ENCODE measurements at regions not wholly inside any gene's neighbourhood (a gene's known extent, or its start where the extent isn't known, plus 50 kb on each side); places are given as distances from the start of the nearest gene placed in this dataset.
"Not testable (repeated sequence)": the region's sequence is repeated elsewhere in the genome, so short reads cannot be mapped to it uniquely, and the experiment has no call there.

GRCh38 chr2:48096765-48097164 is 190.5 kb upstream of the FBXO11 start:
- TF ChIP-seq SP1 (IDR thresholded peaks at IDR 0.05; ENCODE audit: low read depth); CTCF (IDR thresholded peaks at IDR 0.05 in 2 of 3, conservative IDR thresholded peaks at IDR 0.05 in 1 of 3; ENCODE audit: borderline replicate concordance in 1 of 3, insufficient read depth in 1 of 3, low read depth in 2 of 3, low read length in 2 of 3); ATF3 (IDR thresholded peaks at IDR 0.05); ELF1 (IDR thresholded peaks at IDR 0.05; ENCODE audit: borderline replicate concordance, low read depth); POLR2AphosphoS5 (IDR thresholded peaks at IDR 0.05; ENCODE audit: low read depth, low read length); REST (IDR thresholded peaks at IDR 0.05; ENCODE audit: low read depth); EZH2 (IDR thresholded peaks at IDR 0.05); POLR2A (IDR thresholded peaks at IDR 0.05; ENCODE audit: borderline replicate concordance, extremely low read depth, insufficient read depth, insufficient read length); EZH2phosphoT487 (IDR thresholded peaks at IDR 0.05; ENCODE audit: borderline replicate concordance); CEBPB (IDR thresholded peaks at IDR 0.05; ENCODE audit: low read depth); SRF (IDR thresholded peaks at IDR 0.05; ENCODE audit: low read depth); JUND (IDR thresholded peaks at IDR 0.05); YY1 (IDR thresholded peaks at IDR 0.05; ENCODE audit: extremely low read depth, insufficient replicate concordance, low read depth, low read length); ZBTB33 (IDR thresholded peaks at IDR 0.05; ENCODE audit: extremely low read depth, insufficient replicate concordance, low read length): not testable (repeated sequence)
